Uterus (tissue), 2 donors: ENCODE measurements at regions not wholly inside any gene's neighbourhood (a gene's known extent, or its start where the extent isn't known, plus 50 kb on each side); places are given as distances from the start of the nearest gene placed in this dataset.

ENCODE experiments used
- POLR2A ChIP-seq, 2 donors: fragments of 450-650 bp; IDR thresholded peaks; one replicate each; pipeline ENCODE4 v1.6.1; 2016; ENCODE audit warnings: antibody characterized with exemption in 2 of 2, mild to moderate bottlenecking in 1 of 2, moderate library complexity in 1 of 2
- TF ChIP-seq, protein P1 (sequence below), 4 experiments: fragments of 200-600 bp in 2 of 4; fragments of 450-650 bp in 2 of 4; sonication (generic) in 2 of 4; IDR thresholded peaks; one replicate each; pipeline ENCODE4 v1.5.1; 2016 to 2019; ENCODE audit warnings: antibody characterized with exemption in 4 of 4, mild to moderate bottlenecking in 2 of 4, moderate library complexity in 1 of 4

DNA sequence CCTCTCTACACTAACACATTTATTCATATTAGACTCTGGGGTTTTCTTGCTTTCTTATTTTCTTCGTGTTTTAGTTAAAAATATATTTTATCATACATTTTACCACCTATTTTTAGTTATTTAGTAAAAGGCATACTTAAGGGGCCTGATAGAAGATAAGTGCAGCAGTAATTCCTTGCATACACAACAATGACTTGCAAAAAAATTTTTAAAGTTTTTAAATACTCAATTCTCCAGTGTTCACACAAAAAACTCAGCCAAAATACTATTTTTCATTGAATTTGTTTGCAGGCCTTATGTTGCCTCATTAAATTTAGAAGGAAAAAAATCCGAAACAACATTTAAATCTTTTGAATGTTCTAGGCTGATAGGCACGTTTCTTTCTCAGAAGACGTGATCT is 2431.7 kb downstream of the PCDH9 start:
- TF ChIP-seq, protein P1, sequence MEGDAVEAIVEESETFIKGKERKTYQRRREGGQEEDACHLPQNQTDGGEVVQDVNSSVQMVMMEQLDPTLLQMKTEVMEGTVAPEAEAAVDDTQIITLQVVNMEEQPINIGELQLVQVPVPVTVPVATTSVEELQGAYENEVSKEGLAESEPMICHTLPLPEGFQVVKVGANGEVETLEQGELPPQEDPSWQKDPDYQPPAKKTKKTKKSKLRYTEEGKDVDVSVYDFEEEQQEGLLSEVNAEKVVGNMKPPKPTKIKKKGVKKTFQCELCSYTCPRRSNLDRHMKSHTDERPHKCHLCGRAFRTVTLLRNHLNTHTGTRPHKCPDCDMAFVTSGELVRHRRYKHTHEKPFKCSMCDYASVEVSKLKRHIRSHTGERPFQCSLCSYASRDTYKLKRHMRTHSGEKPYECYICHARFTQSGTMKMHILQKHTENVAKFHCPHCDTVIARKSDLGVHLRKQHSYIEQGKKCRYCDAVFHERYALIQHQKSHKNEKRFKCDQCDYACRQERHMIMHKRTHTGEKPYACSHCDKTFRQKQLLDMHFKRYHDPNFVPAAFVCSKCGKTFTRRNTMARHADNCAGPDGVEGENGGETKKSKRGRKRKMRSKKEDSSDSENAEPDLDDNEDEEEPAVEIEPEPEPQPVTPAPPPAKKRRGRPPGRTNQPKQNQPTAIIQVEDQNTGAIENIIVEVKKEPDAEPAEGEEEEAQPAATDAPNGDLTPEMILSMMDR (IDR thresholded peaks at IDR 0.05): no peak
- TF ChIP-seq POLR2A (IDR thresholded peaks at IDR 0.05): no peak
